Renal pelvis (tissue), 1 donor: ENCODE measurements at regions not wholly inside any gene's neighbourhood (a gene's known extent, or its start where the extent isn't known, plus 50 kb on each side); places are given as distances from the start of the nearest gene placed in this dataset.
"Not testable (repeated sequence)": the region's sequence is repeated elsewhere in the genome, so short reads cannot be mapped to it uniquely, and the experiment has no call there.

Experiments
- DNase-seq: peaks from one replicate; pipeline ENCODE4 v3.0.0-alpha.2; 2013

DNA sequence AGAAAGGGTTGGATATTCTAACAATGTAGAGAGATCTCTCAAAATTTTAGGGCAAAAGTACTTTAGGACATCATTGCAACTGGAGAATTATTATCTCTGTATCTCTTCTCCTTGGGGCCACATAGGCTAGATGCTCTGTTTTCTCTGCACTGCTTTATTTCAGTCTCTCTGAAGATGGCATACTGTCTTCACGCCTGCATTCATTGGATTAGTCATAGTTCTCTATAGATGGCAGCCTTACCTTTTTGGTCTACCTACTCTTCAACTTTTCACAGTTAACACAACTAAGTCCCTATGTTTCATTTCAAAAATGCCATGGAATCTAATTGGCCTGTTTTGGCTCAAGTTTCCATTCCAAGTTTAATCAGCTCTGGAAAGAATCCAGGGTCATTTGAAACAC is 1623.3 kb upstream of the B3GALT2 start:
- DNase-seq, result no peak

DNA sequence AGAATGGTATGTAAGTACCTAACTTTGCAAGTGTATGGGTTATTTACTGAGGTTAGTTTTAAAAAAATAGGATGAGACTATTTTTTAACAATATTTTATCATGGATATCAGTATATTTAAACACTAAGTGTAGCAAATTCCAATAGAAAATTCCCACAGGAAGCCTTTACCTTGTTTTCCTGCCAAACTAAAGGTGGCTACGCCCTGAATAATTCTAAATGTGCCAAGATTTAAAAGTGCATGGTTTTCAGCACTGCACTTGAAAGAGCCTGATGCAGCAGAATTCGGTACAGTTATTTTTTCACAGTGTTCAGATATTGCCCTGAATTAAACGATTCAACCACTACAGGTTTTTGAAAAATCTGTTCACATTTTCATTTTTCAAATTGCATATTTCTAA is 1622.8 kb upstream of the B3GALT2 start:
- no peak for DNase-seq

DNA sequence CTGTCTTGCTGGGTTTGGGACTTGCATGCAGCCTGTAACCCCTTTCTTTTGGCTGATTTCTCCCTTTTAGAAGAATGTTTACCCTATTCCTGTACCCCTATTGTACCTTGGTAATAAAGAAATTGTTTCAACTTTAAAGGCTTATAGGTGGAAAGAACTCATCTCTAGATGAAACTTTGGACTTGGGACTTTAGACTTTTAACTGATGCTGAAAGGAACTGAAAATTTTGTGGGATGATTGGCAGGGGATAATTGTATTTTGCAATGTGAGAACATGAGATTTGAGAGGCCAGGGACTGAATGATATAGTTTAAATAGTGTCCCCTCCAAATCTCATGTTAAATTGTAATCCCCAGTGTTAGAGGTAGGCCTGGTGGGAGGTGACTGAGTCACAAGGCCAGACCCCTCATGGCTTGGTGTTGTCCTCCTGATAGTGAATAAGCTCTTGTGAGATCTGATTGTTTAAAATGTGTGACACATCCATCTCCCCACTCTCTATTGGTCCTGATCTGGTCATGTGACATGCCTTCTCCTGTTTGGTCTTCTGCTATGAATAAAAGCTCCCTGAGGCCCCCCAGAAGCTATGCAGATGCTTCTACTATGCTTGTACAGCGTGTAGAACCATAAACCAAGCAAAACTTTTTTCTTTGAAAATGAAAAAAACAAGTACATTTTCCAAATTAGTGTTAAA is 1621.3 kb upstream of the B3GALT2 start:
- no peak for DNase-seq

GRCh38 chr1:194802572-194802971 is 1616.2 kb upstream of the B3GALT2 start:
- no peak for DNase-seq

GRCh38 chr1:194795917-194796593 is 1609.6 kb upstream of the B3GALT2 start:
- no peak for DNase-seq

DNA sequence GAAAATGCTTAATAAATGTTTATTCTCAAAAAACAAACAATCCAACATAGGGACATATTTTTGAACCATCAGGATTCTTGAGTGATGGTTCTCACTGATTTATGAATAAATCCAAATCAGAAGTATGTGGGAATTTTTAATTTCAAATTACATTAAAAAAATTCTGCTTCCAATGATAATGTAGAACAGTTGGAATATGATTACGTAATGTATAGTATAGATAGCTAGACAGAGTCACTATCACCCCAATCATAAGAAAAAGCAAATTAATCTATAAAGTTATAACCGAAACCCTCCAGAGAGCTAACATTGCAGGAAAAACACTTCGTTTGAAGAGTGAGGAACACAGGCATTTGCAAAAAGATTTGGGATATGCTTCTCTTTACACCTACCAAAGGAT is 1600.6 kb upstream of the B3GALT2 start:
- no peak for DNase-seq

DNA sequence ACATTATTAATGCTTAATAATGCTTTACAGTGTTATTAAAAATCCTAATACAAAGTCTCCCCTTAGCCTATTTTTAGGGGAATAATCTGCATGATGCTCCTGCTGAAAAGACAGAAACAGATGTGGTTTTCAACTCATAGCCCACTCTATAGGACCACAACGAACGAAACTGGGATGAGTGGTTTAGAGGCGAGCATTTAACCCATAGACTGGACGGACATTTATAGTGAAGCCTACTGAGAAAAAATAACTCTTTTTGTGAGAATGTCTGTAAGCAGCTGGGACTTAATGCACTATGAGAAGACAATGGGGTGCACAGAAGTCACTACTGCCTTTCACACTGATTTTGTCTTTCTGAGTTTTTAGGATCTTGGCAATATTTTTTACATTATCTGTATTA is 1599.6 kb upstream of the B3GALT2 start:
- DNase-seq, result no peak

DNA sequence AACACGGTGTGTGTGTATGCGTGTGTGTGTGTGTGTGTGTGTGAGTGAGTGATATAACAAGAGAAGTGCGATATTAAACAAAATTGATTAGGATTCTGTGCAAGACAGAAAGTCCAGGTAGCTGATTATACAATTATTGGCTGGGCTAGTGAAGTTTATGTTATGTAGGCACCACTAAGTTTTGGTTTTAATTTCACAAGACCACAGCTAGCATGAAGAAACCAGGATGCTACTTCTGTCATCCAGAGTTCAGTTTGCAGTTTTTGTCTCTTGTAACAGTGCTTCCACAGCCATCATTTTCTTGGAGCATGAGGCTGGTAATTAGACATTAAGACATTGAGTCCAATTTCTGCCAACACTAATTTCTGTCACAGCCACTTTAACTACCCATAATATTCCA is 1590.2 kb upstream of the B3GALT2 start:
- DNase-seq, result no peak

DNA sequence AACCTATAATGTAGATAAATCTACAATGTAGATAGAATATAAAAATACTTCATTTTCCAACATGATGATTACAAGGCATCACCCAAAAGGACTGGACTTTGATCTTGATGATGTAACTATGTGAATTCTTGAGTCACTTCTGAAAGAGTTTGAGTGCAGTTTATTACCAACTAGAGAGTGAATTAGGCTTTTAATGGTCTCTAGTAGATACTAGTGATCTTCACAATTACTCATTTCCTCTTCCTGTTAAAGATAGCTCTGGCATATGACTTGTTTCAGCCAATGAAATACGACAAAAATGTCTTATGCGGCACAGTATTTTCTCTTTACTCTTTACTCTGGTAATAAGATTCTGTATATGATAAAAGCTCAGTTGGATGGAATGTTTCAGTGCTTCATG is 1588.1 kb upstream of the B3GALT2 start:
- no peak for DNase-seq

DNA sequence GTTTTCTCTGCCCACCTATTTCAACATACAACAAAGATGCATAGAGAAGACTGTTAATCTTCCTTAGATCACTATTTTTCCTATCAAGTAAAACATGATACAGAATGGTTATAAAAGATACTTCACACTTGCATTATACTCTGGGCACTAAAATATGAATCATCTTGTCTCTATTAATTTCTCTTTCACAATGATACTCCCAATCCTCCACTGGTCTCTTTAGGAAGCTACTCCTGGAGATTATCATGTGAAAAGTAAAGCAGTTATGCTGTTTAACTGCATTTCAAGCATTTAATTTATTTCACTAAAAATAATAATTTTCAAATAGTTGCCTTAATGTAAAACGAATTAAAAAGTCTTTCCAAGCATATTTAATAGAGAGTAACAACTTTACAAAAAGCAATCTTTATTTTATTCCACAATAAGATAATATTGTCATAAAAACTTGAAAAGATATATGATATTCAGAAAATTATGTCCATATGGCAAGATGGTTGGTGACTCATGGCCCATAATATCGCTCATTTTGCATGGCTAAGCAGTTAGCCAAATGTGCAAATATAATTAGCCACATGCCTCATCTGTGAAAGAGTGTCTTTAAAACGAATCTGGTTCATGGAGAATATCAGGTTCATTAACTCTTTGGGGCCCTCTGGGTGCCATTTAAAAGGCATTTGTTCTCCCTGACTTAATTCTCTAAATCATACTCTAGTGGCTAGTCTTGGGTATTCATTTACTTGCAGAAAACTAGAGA is 1569.0 kb upstream of the B3GALT2 start:
- no peak for DNase-seq

- DNase-seq, result not testable (repeated sequence)
These were observed 1552.4 kb upstream of the B3GALT2 start for GRCh38 chr1:194738843-194739242.

GRCh38 chr1:194734970-194735369 is 1548.6 kb upstream of the B3GALT2 start:
- DNase-seq, result no peak

- no peak for DNase-seq
These were observed 1544.6 kb upstream of the B3GALT2 start for GRCh38 chr1:194731025-194731424.

GRCh38 chr1:194730304-194730703 is 1543.9 kb upstream of the B3GALT2 start:
- DNase-seq, result no peak

DNA sequence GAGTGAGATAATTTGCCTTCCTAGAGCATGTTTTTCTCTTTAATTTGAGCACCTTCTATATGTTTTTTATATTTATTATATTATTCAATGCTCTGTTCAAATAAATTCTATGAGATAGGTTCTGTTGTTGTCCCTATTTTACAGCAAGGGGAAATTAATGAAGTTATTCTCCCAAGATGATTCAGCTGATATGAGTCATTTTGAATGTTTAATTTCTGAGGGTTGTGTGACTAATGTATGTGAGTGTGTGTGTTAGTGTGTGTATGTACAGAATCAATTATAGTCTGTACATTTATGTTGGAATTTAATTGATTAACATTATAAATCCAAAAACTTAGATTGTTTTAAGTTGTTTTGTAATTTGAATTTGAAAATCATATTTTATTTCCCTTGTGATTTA is 1536.7 kb upstream of the B3GALT2 start:
- DNase-seq, result no peak

DNA sequence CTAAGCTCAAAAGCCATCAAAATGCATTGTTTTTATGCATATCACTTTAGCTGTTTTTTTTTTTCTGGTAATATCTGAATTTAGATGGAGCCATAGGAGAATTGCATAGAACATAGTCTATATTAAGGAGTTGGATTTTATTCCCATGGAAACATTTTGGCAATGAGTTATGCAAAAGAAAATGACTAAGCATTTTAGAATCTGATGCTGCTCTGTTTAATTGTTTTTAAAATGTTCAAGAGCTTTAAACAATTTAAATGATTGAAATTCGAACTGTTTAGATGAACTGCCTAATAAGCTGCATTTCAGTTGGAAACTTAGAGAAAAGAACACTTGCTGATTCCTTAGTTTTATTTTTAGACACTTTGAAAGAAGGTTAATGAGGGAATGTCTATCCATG is 1531.5 kb upstream of the B3GALT2 start:
- no peak for DNase-seq

- DNase-seq, result no peak
These were observed 1530.9 kb upstream of the B3GALT2 start for GRCh38 chr1:194717334-194717733.

DNA sequence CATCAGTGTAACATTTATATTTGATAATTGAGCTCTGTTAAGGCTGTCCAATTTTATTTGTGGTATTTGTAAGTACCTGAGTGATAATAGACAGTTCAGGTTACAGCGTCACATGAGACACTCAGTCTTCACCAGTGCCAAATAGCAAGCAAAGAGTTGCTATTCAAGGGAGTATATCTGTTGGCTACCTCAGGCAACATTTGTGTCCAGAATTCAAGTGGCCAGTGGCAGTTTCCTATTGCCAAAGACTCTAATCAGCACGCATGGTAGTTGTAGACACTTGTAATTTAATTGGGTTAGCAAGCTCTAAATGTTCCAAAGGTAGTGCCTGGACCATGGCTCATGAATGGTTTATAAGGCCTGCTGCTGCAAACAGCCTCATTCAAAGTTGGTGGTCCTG is 1524.3 kb upstream of the B3GALT2 start:
- DNase-seq, result no peak

DNA sequence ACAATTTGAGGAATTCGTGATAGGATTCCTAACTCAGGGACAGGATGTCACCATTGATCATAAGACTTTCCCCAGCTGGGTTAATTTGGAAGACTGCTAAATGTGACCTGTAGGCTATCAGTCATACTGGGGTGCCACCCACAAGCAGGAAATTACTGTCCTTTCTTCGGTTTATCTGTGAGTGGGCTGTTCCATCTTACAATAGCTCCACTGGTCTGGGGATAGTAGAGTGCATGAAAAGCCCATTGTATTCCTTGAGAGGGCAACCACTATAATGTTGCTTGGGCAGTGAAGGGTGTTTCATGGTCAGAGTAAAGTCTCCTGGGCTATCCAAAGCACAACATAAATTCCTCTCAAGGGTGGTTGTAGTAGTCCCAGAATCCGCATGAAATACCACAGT is 1523.0 kb upstream of the B3GALT2 start:
- no peak for DNase-seq

DNA sequence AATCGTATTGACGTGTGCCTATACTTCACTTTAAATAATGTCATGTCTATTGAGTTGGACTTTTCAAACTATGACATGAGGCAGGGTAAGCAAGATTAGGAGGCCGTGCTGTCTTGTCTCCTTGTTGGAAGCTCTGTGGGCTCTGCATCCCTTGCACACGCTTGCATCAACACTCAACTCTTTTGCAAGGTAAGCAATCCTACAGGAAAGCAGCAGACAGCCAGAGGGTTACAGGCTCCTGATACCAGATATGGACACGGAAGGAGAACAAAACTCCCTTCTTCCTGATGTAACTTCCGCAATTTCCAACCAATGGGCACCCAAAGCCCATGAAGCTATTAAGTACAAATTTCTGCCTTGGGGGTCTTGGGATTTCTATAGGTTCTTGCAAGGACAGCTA is 1520.7 kb upstream of the B3GALT2 start:
- no peak for DNase-seq

- DNase-seq, result no peak
These were observed 1518.9 kb upstream of the B3GALT2 start for GRCh38 chr1:194705123-194705854.

GRCh38 chr1:194698908-194699318 is 1512.5 kb upstream of the B3GALT2 start:
- no peak for DNase-seq

DNA sequence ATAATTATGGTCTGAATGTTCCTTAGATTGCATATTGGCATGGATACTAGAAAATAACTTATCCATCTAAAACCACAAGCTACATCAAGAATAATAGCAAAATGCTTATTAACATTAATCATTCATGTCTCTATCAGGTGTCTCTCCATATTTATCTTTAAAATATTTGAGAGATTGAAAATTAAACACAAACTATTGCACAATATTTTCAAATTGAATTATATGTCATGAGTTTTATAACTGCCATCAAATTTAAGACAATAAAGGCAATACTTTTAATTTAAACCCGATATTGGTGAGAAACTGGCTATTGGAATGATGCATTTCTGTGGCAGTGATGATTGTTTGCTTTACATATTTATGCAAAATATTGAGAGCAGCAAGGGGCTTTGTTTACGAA is 1506.8 kb upstream of the B3GALT2 start:
- DNase-seq, result no peak
